COLO668 (cell line): ENCODE measurements at regions not wholly inside any gene's neighbourhood (a gene's known extent, or its start where the extent isn't known, plus 50 kb on each side); places are given as distances from the start of the nearest gene placed in this dataset.

Experiments
- DNase-seq: peaks from one replicate; lab custom pipeline; 2025; ENCODE audit not compliant: unreplicated experiment; lab: John Stamatoyannopoulos, UW

- DNase-seq, result no peak
These were observed 172.6 kb upstream of the PRPS1L1 start for GRCh38 chr7:18200266-18200665.

GRCh38 chr7:18200855-18201254 lies 173.2 kb upstream of the PRPS1L1 start:
- DNase-seq, result no peak

- no peak for DNase-seq
These were observed 173.7 kb upstream of the PRPS1L1 start for GRCh38 chr7:18201350-18201749.

- DNase-seq, result no peak
These were observed 174.8 kb upstream of the PRPS1L1 start for GRCh38 chr7:18202315-18203045.

- DNase-seq, result no peak
These were observed 178.7 kb upstream of the PRPS1L1 start for GRCh38 chr7:18206331-18206730.

GRCh38 chr7:18208921-18209320 lies 181.3 kb upstream of the PRPS1L1 start:
- no peak for DNase-seq

GRCh38 chr7:18210377-18210776 lies 182.7 kb upstream of the PRPS1L1 start:
- DNase-seq, result no peak

GRCh38 chr7:18210788-18211187 lies 183.1 kb upstream of the PRPS1L1 start:
- no peak for DNase-seq

- DNase-seq, result no peak
These were observed 184.7 kb upstream of the PRPS1L1 start for GRCh38 chr7:18212308-18212707.

GRCh38 chr7:18212758-18213157 lies 185.1 kb upstream of the PRPS1L1 start:
- DNase-seq, result no peak

GRCh38 chr7:18213652-18214051 lies 186.0 kb upstream of the PRPS1L1 start:
- DNase-seq, result no peak

- no peak for DNase-seq
These were observed 188.6 kb upstream of the PRPS1L1 start for GRCh38 chr7:18216270-18216669.

- no peak for DNase-seq
These were observed 194.0 kb upstream of the PRPS1L1 start for GRCh38 chr7:18221377-18222293.

- DNase-seq, result no peak
These were observed 195.0 kb upstream of the PRPS1L1 start for GRCh38 chr7:18222636-18223035.

- no peak for DNase-seq
These were observed 196.5 kb upstream of the PRPS1L1 start for GRCh38 chr7:18224138-18224537.

- DNase-seq, result no peak
These were observed 197.4 kb upstream of the PRPS1L1 start for GRCh38 chr7:18225067-18225466.

- no peak for DNase-seq
These were observed 199.0 kb upstream of the PRPS1L1 start for GRCh38 chr7:18226598-18226997.

- DNase-seq, result no peak
These were observed 201.0 kb upstream of the PRPS1L1 start for GRCh38 chr7:18228686-18229085.

GRCh38 chr7:18230271-18230670 lies 202.6 kb upstream of the PRPS1L1 start:
- no peak for DNase-seq

GRCh38 chr7:18231854-18232253 lies 204.2 kb upstream of the PRPS1L1 start:
- no peak for DNase-seq

GRCh38 chr7:18234519-18234918 lies 206.9 kb upstream of the PRPS1L1 start:
- DNase-seq, result no peak

GRCh38 chr7:18235819-18236218 lies 208.2 kb upstream of the PRPS1L1 start:
- DNase-seq, result no peak
